Thoracic aorta (tissue), 2 donors: ENCODE measurements at regions not wholly inside any gene's neighbourhood (a gene's known extent, or its start where the extent isn't known, plus 50 kb on each side); places are given as distances from the start of the nearest gene placed in this dataset.

Experiments
- ATAC-seq: fragments of 150-250 bp; one replicate; pipeline ENCODE4 v1.8.0; 2017; ENCODE audit warnings: low read depth; ENCODE audit not compliant: insufficient number of reproducible peaks, low FRiP score
- DNase-seq: peaks from one replicate; pipeline ENCODE4 v3.0.0-alpha.2; 2020; ENCODE audit warnings: low spot score
- H3K27ac ChIP-seq, 2 donors: fragments of 200-600 bp; sonication (generic); 1 replicate in 1 of 2; 2 replicates in 1 of 2; pipeline ENCODE4 v1.5.1; 2016; ENCODE audit warnings: mild to moderate bottlenecking in 2 of 2, moderate library complexity in 2 of 2
- H3K27me3 ChIP-seq: fragments of 200-600 bp; sonication (generic); replicated peaks from 2 replicates; pipeline ENCODE4 v1.6.0; 2016; ENCODE audit warnings: mild to moderate bottlenecking; ENCODE audit not compliant: insufficient read depth
- H3K36me3 ChIP-seq: fragments of 200-600 bp; sonication (generic); one replicate; pipeline ENCODE4 v1.5.1; 2016
- H3K4me1 ChIP-seq, 2 donors: fragments of 200-600 bp; sonication (generic); 1 replicate in 1 of 2; 2 replicates in 1 of 2; pipeline versions ENCODE4 v1.5.1 to v1.6.0; 2016; ENCODE audit warnings: low read depth in 2 of 2, mild to moderate bottlenecking in 1 of 2; ENCODE audit not compliant: control insufficient read depth in 1 of 2
- H3K4me3 ChIP-seq: fragments of 200-600 bp; sonication (generic); 2 replicates; pipeline ENCODE4 v1.5.1; 2016; ENCODE audit warnings: mild to moderate bottlenecking
- H3K9me3 ChIP-seq: fragments of 200-600 bp; sonication (generic); 2 replicates; pipeline ENCODE4 v1.5.1; 2016
- CTCF ChIP-seq: fragments of 200-600 bp; sonication (generic); IDR thresholded peaks from one replicate; pipeline ENCODE4 v1.5.1; 2019; ENCODE audit warnings: antibody characterized with exemption

- no peak overlapping the region for H3K4me3 ChIP-seq
- no peak overlapping the region for H3K27ac ChIP-seq
- no peaks in the 10 kb centered on the region for H3K9me3 ChIP-seq
- H3K27me3 ChIP-seq = no peaks in the 10 kb centered on the region
- H3K36me3 ChIP-seq = no peaks in the 10 kb centered on the region
- no peak for TF ChIP-seq CTCF
- ATAC-seq = no peak
- no peaks in the 10 kb centered on the region for H3K4me1 ChIP-seq
- DNase-seq = no peak
Measured at GRCh38 chr1:230504310-230504709, 78.2 kb upstream of the PGBD5 start.

- Histone ChIP-seq H3K27me3 (no peaks in the 10 kb centered on the region), H3K9me3 (no peaks in the 10 kb centered on the region), H3K4me3 (no peak overlapping the region), H3K27ac (no peak overlapping the region), H3K36me3 (no peaks in the 10 kb centered on the region), H3K4me1 (no peaks in the 10 kb centered on the region)
- DNase-seq (no peak), ATAC-seq (no peak)
- TF ChIP-seq CTCF = no peak
Measured at GRCh38 chr1:230503726-230504125, 77.6 kb upstream of the PGBD5 start.

GRCh38 chr1:230502996-230503395 is 76.9 kb upstream of the PGBD5 start:
- H3K27me3 ChIP-seq = no peaks in the 10 kb centered on the region
- H3K4me3 ChIP-seq = no peak overlapping the region
- no peak for DNase-seq
- no peaks in the 10 kb centered on the region for H3K36me3 ChIP-seq
- H3K27ac ChIP-seq = no peak overlapping the region
- no peaks in the 10 kb centered on the region for H3K9me3 ChIP-seq
- ATAC-seq = no peak
- H3K4me1 ChIP-seq = no peaks in the 10 kb centered on the region
- TF ChIP-seq CTCF = no peak

GRCh38 chr1:230502306-230502705 is 76.2 kb upstream of the PGBD5 start:
- TF ChIP-seq CTCF = no peak
- DNase-seq (no peak), ATAC-seq (no peak)
- Histone ChIP-seq H3K4me3 (no peak overlapping the region), H3K36me3 (no peaks in the 10 kb centered on the region), H3K27ac (no peak overlapping the region), H3K9me3 (no peaks in the 10 kb centered on the region), H3K4me1 (no peaks in the 10 kb centered on the region), H3K27me3 (no peaks in the 10 kb centered on the region)

GRCh38 chr1:230501849-230502248 is 75.7 kb upstream of the PGBD5 start:
- TF ChIP-seq CTCF = no peak
- DNase-seq = no peak
- Histone ChIP-seq H3K27ac (no peak overlapping the region), H3K36me3 (no peaks in the 10 kb centered on the region), H3K9me3 (no peaks in the 10 kb centered on the region), H3K4me3 (no peak overlapping the region), H3K4me1 (no peaks in the 10 kb centered on the region), H3K27me3 (no peaks in the 10 kb centered on the region)
- ATAC-seq = no peak
